ENCODE measurements at regions not wholly inside any gene's neighbourhood (a gene's known extent, or its start where the extent isn't known, plus 50 kb on each side); places are given as distances from the start of the nearest gene placed in this dataset.

GRCh38 chr11:134512061-134512460 lies 100.0 kb upstream of the B3GAT1 start:
- no peak for DNase-seq (ENCODE audit: extremely low read depth, insufficient read length)
- Histone ChIP-seq H3K36me3 (ENCODE audit: control insufficient read depth, insufficient read depth, low read length) (no peaks in the 10 kb centered on the region), H3K4me3 (replicated peaks; ENCODE audit: low read depth, low read length) (no peak overlapping the region), H3K27me3 (replicated peaks; ENCODE audit: control insufficient read depth, insufficient read depth, low read length) (no peaks in the 10 kb centered on the region; the same call in 1 of the 2 replicates)
- TF ChIP-seq CTCF (IDR thresholded peaks at IDR 0.05; ENCODE audit: insufficient read depth, low read length, poor library complexity, severe bottlenecking) = no peak

- H3K27me3 ChIP-seq (replicated peaks; ENCODE audit: control insufficient read depth, insufficient read depth, low read length) = no peaks in the 10 kb centered on the region; the same call in 1 of the 2 replicates
- TF ChIP-seq CTCF (IDR thresholded peaks at IDR 0.05; ENCODE audit: insufficient read depth, low read length, poor library complexity, severe bottlenecking) = no peak
- H3K36me3 ChIP-seq (ENCODE audit: control insufficient read depth, insufficient read depth, low read length) = no peaks in the 10 kb centered on the region
- H3K4me3 ChIP-seq (replicated peaks; ENCODE audit: low read depth, low read length) = no peak overlapping the region
- DNase-seq (ENCODE audit: extremely low read depth, insufficient read length) = no peak
Observed at GRCh38 chr11:134511255-134511654, 99.2 kb upstream of the B3GAT1 start.

GRCh38 chr11:134510233-134511040 lies 98.4 kb upstream of the B3GAT1 start:
- Histone ChIP-seq H3K27me3 (replicated peaks; ENCODE audit: control insufficient read depth, insufficient read depth, low read length) (no peaks in the 10 kb centered on the region; the same call in 1 of the 2 replicates), H3K36me3 (ENCODE audit: control insufficient read depth, insufficient read depth, low read length) (no peaks in the 10 kb centered on the region), H3K4me3 (replicated peaks; ENCODE audit: low read depth, low read length) (no peak overlapping the region)
- no peak for DNase-seq (ENCODE audit: extremely low read depth, insufficient read length)
- TF ChIP-seq CTCF (IDR thresholded peaks at IDR 0.05; ENCODE audit: insufficient read depth, low read length, poor library complexity, severe bottlenecking) = no peak

GRCh38 chr11:134509381-134510232 lies 97.6 kb upstream of the B3GAT1 start:
- TF ChIP-seq CTCF (IDR thresholded peaks at IDR 0.05; ENCODE audit: insufficient read depth, low read length, poor library complexity, severe bottlenecking) = no peak
- Histone ChIP-seq H3K27me3 (replicated peaks; ENCODE audit: control insufficient read depth, insufficient read depth, low read length) (no peaks in the 10 kb centered on the region; the same call in 1 of the 2 replicates), H3K36me3 (ENCODE audit: control insufficient read depth, insufficient read depth, low read length) (no peaks in the 10 kb centered on the region), H3K4me3 (replicated peaks; ENCODE audit: low read depth, low read length) (no peak overlapping the region)
- DNase-seq (ENCODE audit: extremely low read depth, insufficient read length) = no peak

GRCh38 chr11:134508219-134508990 lies 96.4 kb upstream of the B3GAT1 start:
- no peak for DNase-seq (ENCODE audit: extremely low read depth, insufficient read length)
- TF ChIP-seq CTCF (IDR thresholded peaks at IDR 0.05; ENCODE audit: insufficient read depth, low read length, poor library complexity, severe bottlenecking) = no peak
- Histone ChIP-seq H3K27me3 (replicated peaks; ENCODE audit: control insufficient read depth, insufficient read depth, low read length) (no peaks in the 10 kb centered on the region; the same call in 1 of the 2 replicates), H3K4me3 (replicated peaks; ENCODE audit: low read depth, low read length) (no peak overlapping the region), H3K36me3 (ENCODE audit: control insufficient read depth, insufficient read depth, low read length) (no peaks in the 10 kb centered on the region)
